ENCODE measurements at regions not wholly inside any gene's neighbourhood (a gene's known extent, or its start where the extent isn't known, plus 50 kb on each side); places are given as distances from the start of the nearest gene placed in this dataset.

DNA sequence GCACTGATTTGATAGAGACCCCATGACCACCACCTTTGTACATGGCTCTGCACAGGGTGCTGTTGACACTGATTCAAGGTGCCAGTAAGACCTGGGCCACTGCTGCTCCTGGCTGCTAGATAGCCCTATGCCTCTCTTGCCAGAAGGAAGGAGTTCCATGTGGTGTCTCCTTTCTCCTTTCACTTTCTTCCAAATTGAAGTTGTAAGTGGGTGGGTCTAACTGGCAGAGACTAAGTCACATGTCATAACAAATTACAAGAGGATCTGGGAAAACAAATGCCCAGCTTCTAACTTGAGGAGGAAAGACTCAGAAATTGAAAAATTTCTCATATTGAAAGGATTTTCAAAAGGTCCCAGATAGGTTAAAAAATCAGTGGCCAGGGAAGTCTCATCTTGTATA, 116.8 kb downstream of the TFAP2B start:
- H3K9me2 ChIP-seq (ENCODE audit: insufficient read depth): no peaks in the 10 kb centered on the region; the same call in 1 of the 2 replicates
- H3K27ac ChIP-seq: no peak overlapping the region
- no peak overlapping the region for H3K4me2 ChIP-seq
- TF ChIP-seq EZH2 (IDR thresholded peaks at IDR 0.05; ENCODE audit: low read depth): no peak
- no peak for TF ChIP-seq CTCF (conservative IDR thresholded peaks at IDR 0.05)
- H3K27me3 ChIP-seq (ENCODE audit: insufficient read depth, low read depth): no peaks in the 10 kb centered on the region
- H3K4me3 ChIP-seq: no peak overlapping the region
- no peak for DNase-seq
- no peaks in the 10 kb centered on the region for H3K9me3 ChIP-seq (ENCODE audit: insufficient read depth, low read depth)
- CTCF ChIA-PET: no interaction called here
- no peaks in the 10 kb centered on the region for H3F3A ChIP-seq (ENCODE audit: insufficient read depth, low read depth)
- H3K79me2 ChIP-seq (ENCODE audit: low read depth): no peaks in the 10 kb centered on the region
- H3K36me3 ChIP-seq (ENCODE audit: low read depth): no peaks in the 10 kb centered on the region
- POLR2A ChIA-PET (ENCODE audit: unreplicated experiment): no interaction called here
- BruUV-seq (replicated peaks): no TSS peak
- intact Hi-C loops (cut with micrococcal nuclease; ENCODE audit: unreplicated experiment): no loop called here
- H2AFZ ChIP-seq: no peak overlapping the region
- no peaks in the 10 kb centered on the region for H4K20me1 ChIP-seq (ENCODE audit: insufficient read depth)
- no peaks in the 10 kb centered on the region for H3K4me1 ChIP-seq (replicated peaks; ENCODE audit: insufficient read depth)

GRCh38 chr6:50936277-50936681, 117.6 kb downstream of the TFAP2B start:
- CTCF ChIA-PET: no interaction called here
- Histone ChIP-seq H3K36me3 (ENCODE audit: low read depth) (no peaks in the 10 kb centered on the region), H3F3A (ENCODE audit: insufficient read depth, low read depth) (no peaks in the 10 kb centered on the region), H3K4me3 (no peak overlapping the region), H2AFZ (no peak overlapping the region), H3K27me3 (ENCODE audit: insufficient read depth, low read depth) (no peaks in the 10 kb centered on the region), H3K9me2 (ENCODE audit: insufficient read depth) (no peaks in the 10 kb centered on the region; the same call in 1 of the 2 replicates), H3K27ac (no peak overlapping the region), H3K4me2 (no peak overlapping the region), H3K9me3 (ENCODE audit: insufficient read depth, low read depth) (no peaks in the 10 kb centered on the region), H3K79me2 (ENCODE audit: low read depth) (no peaks in the 10 kb centered on the region), H3K4me1 (replicated peaks; ENCODE audit: insufficient read depth) (no peaks in the 10 kb centered on the region), H4K20me1 (ENCODE audit: insufficient read depth) (no peaks in the 10 kb centered on the region)
- POLR2A ChIA-PET (ENCODE audit: unreplicated experiment): no interaction called here
- no TSS peak for BruUV-seq (replicated peaks)
- no peak for DNase-seq
- intact Hi-C loops (cut with micrococcal nuclease; ENCODE audit: unreplicated experiment): no loop called here
- TF ChIP-seq EZH2 (IDR thresholded peaks at IDR 0.05; ENCODE audit: low read depth) (no peak), CTCF (conservative IDR thresholded peaks at IDR 0.05) (no peak)

- POLR2A ChIA-PET (ENCODE audit: unreplicated experiment): no interaction called here
- DNase-seq: no peak
- CTCF ChIA-PET: no interaction called here
- no peak overlapping the region for H2AFZ ChIP-seq
- TF ChIP-seq EZH2 (IDR thresholded peaks at IDR 0.05; ENCODE audit: low read depth) (no peak), CTCF (conservative IDR thresholded peaks at IDR 0.05) (no peak)
- H4K20me1 ChIP-seq (ENCODE audit: insufficient read depth): no peaks in the 10 kb centered on the region
- no peak overlapping the region for H3K4me3 ChIP-seq
- no peak overlapping the region for H3K4me2 ChIP-seq
- no peaks in the 10 kb centered on the region for H3K79me2 ChIP-seq (ENCODE audit: low read depth)
- no peaks in the 10 kb centered on the region for H3F3A ChIP-seq (ENCODE audit: insufficient read depth, low read depth)
- no peaks in the 10 kb centered on the region for H3K9me3 ChIP-seq (ENCODE audit: insufficient read depth, low read depth)
- no peaks in the 10 kb centered on the region for H3K27me3 ChIP-seq (ENCODE audit: insufficient read depth, low read depth)
- H3K9me2 ChIP-seq (ENCODE audit: insufficient read depth): no peaks in the 10 kb centered on the region; the same call in 1 of the 2 replicates
- BruUV-seq (replicated peaks): no TSS peak
- H3K4me1 ChIP-seq (replicated peaks; ENCODE audit: insufficient read depth): no peaks in the 10 kb centered on the region
- no peaks in the 10 kb centered on the region for H3K36me3 ChIP-seq (ENCODE audit: low read depth)
- H3K27ac ChIP-seq: no peak overlapping the region
- intact Hi-C loops (cut with micrococcal nuclease; ENCODE audit: unreplicated experiment): no loop called here
These were observed 121.3 kb downstream of the TFAP2B start for GRCh38 chr6:50939931-50940330.
